ENCODE measurements at regions not wholly inside any gene's neighbourhood (a gene's known extent, or its start where the extent isn't known, plus 50 kb on each side); places are given as distances from the start of the nearest gene placed in this dataset.

GRCh38 chr13:91086936-91087716, 260.4 kb upstream of the MIR17HG start:
- ATAC-seq = no peak
- no peak for DNase-seq

DNA sequence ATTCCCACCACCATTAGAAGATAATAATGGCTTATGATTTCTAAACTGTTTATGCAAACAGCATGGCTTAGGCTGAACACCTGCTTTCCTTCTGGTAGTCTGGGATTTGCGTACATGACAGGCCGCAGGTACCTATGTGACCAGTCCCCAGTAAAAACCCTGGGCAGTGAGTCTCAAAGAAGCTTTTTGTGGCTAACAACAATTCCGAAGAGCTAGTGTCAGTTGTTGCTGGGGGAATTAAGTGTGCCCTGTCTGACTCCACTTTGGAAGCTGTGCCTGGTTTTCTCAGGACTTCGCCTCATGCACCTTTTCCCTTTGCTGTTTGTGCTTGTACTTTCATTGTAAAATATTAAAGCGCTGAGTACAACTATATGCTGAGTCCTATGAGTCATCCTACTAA, 250.2 kb upstream of the MIR17HG start:
- ATAC-seq (no peak), DNase-seq (no peak)

DNA sequence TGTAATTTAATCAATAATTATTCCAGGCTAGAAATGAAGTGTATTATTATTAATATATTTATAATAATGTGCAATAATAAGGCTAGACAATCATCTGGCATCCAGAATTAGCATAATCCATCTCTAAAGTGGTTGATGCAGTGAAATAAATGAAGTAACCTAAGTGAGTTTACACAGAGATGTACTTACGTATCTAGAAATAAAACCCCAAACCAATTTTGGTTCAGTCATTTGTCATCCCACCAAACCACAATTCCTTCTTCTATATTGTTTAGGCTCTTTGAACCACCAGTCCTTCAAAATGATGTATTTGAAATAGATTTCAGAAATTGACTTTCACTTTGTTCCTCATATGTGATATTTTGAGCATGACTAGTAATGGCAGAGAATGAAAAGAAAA, 247.6 kb upstream of the MIR17HG start:
- DNase-seq = no peak
- no peak for ATAC-seq

DNA sequence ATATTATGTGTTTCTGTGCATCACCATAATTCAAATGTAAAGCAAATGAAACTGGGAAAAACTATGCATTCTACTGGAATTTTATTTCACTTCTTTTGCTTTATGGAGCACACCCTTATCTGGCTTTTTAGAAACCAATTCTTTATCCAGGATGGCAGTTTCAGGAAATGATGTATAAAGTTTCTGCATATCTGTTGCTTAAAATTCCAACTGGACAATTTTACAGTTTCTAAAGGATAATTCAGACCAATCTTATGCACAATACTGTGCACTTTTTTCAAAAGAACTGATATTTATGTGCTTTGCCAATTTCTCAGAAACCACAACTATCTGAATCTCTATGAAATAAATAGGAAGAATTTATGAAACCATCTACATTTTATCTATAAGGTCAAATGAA, 246.5 kb upstream of the MIR17HG start:
- ATAC-seq (no peak), DNase-seq (no peak)

DNA sequence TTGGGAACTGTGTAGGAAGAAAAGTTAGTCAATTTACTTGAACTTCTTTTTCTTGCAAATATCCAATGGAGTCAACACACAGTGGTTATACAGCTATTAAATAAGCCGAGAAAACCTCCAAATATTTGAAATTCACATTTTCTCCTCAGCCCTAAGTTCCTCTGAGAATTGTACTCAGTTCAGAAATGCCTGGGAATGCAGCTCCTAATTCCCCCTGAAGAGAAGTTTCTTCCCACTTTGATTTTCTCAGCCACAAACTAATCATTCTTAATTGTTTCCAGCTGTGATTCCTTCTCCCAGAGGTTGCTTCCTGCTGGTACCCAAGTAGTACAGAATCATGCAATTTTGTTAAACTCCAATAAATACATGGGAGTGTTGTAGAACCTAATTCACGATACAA, 246.1 kb upstream of the MIR17HG start:
- no peak for DNase-seq
- ATAC-seq = no peak

- no peak for DNase-seq
- ATAC-seq = no peak
Measured at GRCh38 chr13:91105270-91105669, 242.2 kb upstream of the MIR17HG start.

DNA sequence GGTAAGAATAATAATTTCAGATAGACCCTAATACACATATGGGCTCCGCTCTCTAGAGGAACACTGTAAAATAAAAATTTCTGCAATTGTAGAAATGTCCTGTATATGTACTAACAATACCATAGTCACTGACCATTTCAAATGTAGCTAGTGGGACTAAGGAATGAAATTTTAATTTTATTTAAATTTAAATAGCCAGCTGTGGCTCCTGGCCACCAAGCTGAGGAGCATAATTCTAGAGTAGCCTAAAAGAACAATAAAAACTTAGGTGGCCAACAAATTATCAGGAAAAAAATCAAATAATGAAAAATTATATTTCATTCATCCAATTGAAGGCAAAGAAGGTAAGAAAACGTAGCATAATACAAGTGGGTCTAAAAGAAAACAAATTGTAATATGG, 240.9 kb upstream of the MIR17HG start:
- no peak for ATAC-seq
- no peak for DNase-seq

DNA sequence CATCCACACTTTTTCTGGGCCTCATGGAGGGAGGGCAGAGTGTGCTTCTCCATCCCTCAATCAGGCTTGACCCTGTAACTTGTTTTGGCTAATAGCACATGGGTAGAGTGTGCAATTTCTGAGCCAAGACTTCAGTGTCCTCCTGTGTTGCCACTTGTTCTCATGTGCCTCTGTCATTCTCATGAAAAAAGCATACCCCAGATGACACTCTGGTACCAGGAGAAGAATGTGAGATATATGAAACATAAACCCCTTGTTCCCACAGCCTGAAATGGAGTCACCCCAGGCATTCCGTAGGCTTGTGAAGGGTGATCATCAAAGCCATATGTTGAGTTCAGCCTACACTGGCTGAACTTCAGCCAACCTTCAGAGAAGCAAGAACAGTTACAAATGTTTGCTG, 239.2 kb upstream of the MIR17HG start:
- DNase-seq (no peak), ATAC-seq (no peak)

GRCh38 chr13:91111476-91112200, 235.8 kb upstream of the MIR17HG start:
- ATAC-seq = no peak

GRCh38 chr13:91112201-91112923, 235.1 kb upstream of the MIR17HG start:
- ATAC-seq = no peak
- no peak for DNase-seq

More at GRCh38 chr13:91111476-91112200, 235.8 kb upstream of the MIR17HG start:
- no peak for DNase-seq

GRCh38 chr13:91112924-91113277, 234.6 kb upstream of the MIR17HG start:
- no peak for ATAC-seq
- no peak for DNase-seq

DNA sequence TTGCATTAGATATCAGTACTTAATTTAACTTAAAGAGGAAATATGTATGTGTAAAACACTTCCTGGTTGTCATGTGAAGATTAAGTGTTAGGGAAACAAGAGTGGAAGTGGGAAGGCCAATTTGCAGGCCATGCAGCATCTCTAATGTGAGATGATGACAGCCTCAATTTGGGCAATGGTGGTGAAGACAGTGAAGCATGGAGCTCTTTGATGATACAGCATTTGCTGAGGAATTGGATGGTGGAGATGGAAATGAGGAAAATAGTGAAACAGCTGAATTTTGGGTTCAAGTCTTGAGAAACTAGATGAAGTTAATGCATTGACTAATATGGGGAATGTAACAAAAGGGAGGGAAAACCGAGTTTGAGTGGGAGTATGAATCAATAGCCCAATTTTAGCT, 231.7 kb upstream of the MIR17HG start:
- DNase-seq (no peak), ATAC-seq (no peak)

DNA sequence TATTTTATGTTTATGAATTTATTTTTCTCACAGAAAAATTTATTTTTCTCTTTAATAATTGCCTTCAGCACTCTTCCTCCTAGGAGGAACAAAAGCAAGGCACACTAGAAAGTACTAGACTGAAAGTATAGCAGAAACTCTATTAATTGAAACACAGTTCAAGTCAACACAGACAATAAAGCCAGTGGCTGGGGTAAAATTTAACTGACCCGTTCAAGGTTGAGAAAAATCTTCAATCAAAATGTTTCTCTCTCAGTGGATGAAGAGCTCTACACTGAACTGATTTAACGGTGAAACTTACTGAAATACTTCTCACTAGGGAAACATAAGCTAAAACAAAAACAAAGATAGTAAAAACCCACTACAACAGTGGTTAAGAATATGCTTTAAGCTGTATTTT, 230.1 kb upstream of the MIR17HG start:
- DNase-seq = no peak
- ATAC-seq = no peak

GRCh38 chr13:91119643-91120042, 227.8 kb upstream of the MIR17HG start:
- no peak for ATAC-seq
- no peak for DNase-seq

DNA sequence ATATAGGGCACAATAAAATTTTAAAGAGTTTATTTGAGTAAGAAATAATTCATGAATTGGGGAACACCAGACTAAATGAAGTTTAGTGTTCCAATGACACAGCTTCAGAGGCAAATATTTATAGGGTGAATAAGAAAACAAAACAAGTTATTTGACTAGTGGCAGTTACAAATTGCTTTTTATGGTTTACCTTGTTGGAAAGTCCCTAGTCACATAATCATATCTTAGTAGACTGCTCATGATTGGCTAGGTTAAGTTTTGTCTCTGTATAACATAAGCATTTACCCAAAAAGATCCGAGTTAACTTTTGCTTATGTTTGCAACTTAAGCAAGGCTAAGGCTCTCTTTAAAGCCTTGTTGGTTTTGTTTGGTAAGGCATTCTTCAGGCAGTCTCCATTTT, 224.7 kb upstream of the MIR17HG start:
- ATAC-seq (no peak), DNase-seq (no peak)

GRCh38 chr13:91123456-91124127, 223.9 kb upstream of the MIR17HG start:
- no peak for DNase-seq
- no peak for ATAC-seq

- ATAC-seq = peak; percentile 49
- no peak for DNase-seq
Measured at GRCh38 chr13:91126806-91127205, 220.7 kb upstream of the MIR17HG start.

DNA sequence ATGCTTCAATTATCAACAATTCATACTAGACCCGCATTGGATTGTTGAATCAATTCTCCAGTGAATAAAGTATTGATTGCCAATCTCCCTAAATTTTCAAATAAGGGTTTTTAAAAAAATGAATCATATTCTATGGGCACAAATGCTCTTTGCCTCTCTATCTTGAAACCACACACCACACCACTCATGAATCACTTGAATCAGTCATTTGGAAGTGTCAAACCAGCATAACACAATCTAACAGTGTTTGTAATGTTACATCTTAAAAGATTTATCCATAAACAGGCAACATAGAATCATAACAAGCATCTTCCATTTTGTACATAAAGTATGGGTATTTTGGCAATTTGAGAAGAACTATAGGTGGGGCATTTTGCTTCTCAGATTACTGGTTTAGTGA, 219.5 kb upstream of the MIR17HG start:
- DNase-seq = no peak
- ATAC-seq = no peak

DNA sequence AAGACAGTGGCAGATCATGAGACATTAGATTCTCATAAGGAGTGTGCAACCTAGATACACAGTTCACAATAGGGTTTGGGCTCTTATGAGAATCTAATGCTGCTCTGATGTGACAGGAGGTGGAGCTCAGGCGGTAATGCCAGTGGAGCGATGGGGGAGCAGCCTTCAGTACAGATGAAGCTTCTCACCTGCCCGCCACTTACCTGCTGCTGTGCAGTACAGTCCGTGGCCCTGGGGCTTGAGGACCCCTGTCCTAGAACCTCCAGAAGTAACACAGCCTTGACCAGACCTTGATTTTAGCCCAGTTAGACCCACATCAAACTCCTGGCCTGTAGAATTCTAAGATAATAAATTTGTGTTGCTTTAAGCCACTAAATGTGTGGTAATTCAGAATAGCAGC, 215.1 kb upstream of the MIR17HG start:
- DNase-seq (no peak), ATAC-seq (no peak)

GRCh38 chr13:91132786-91133185, 214.7 kb upstream of the MIR17HG start:
- DNase-seq (no peak), ATAC-seq (no peak)

DNA sequence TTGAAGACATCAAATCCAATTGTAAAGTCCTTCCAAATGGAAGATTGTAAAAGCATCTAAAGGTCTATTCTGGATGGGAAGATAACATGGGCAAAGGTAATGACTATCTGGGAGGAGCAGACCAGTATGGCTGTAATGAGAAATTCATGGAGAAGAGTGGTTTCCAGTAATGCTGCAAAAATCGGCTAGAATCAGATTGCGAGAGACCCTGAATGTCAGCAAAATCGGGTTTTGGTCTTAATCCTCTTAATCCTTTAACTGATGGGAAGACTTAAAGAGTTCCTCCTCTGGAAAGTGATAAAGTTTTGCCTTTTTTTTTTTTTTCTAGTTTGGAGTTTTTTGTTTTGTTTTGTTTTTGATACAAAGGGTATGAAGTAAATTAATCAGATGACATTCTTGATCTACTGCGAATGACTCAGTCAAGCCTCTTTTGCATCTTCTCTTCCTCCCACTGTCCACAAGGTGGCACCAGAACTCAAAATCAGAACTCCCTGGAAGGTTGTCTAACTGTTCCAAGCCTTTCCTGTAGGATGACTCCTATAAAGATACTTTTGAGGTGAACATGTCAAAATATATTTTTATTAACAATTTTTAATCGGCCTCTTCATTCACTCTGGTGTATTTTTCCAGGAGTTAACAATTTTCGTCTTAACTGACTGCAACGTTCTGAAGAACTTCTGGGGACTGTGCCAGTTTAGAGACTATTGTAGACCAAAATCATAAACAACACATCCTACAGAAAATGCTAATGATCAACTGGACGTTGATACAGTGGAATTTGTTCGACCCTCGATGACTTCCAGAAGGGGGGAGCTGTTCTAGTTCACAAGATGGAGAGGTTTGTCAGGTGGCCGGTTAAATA, 213.3 kb upstream of the MIR17HG start:
- ATAC-seq (peak; percentile 59), DNase-seq (peak; percentile 18)

- DNase-seq = no peak
Measured at GRCh38 chr13:91134803-91135184, 212.7 kb upstream of the MIR17HG start.

More at GRCh38 chr13:91134803-91135184, 212.7 kb upstream of the MIR17HG start:
- ATAC-seq = no peak

Measured in stimulated activated naive CD8-positive, alpha-beta T cell treated with anti-CD3 and anti-CD28 coated beads, Interleukin-15, Interleukin-2, amounts not matched to agents 100 U/mL and 50 U/mL, for 24 hours (primary cell).